Erythroblast (primary cell): ENCODE measurements at regions not wholly inside any gene's neighbourhood (a gene's known extent, or its start where the extent isn't known, plus 50 kb on each side); places are given as distances from the start of the nearest gene placed in this dataset.

Experiments
- GATA1 ChIP-seq: IDR thresholded peaks from 2 replicates; pipeline ENCODE4 v1.6.1; 2011; ENCODE audit warnings: low read depth, mild to moderate bottlenecking, control low read depth, low read length, moderate library complexity
- POLR2A ChIP-seq: IDR thresholded peaks from 2 replicates; pipeline ENCODE4 v1.6.1; 2011; ENCODE audit warnings: mild to moderate bottlenecking, low read length

DNA sequence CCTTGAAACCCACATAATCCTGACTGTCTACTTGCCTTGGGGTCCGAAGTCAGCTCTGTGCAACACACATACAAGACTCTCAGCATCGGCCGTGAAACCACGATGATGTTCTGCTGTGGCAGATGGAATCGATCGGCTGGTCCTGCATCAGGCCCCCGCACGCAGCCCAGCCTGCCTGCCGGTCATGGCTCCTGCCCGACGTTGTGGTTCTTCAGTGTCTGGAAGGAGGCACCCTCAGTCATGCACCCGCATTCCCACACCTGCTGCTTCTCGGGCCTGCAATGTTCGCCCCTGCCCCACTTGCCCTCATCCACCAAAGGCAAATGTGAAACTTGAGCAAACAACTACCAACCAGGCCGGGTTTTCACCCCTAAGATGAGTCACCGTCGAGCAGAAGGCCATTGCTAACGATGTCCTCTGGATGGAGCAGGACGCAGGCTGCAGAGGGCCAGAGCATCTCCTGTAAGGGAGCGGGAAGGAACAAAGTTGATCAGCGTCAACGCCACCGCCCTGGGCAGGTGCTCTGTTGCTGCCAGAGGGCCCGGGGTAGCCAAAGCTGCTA, 128.9 kb upstream of the PDE10A start:
- TF ChIP-seq GATA1: no peak
- no peak for TF ChIP-seq POLR2A
